GM12865 (cell line): ENCODE measurements at regions not wholly inside any gene's neighbourhood (a gene's known extent, or its start where the extent isn't known, plus 50 kb on each side); places are given as distances from the start of the nearest gene placed in this dataset.
"Not testable (repeated sequence)": the region's sequence is repeated elsewhere in the genome, so short reads cannot be mapped to it uniquely, and the experiment has no call there.

Experiments used
- DNase-seq: peaks from one replicate; pipeline ENCODE4 v3.0.0; 2010; ENCODE audit warnings: low read depth
- H3K4me3 ChIP-seq: 2 replicates; pipeline ENCODE4 v1.5.1; 2011; ENCODE audit warnings: mild to moderate bottlenecking, low read depth, low read length, control low read depth
- TF ChIP-seq, protein P1 (sequence below): IDR thresholded peaks from 2 replicates; pipeline ENCODE4 v1.5.1; 2011; ENCODE audit warnings: low read length, control low read depth, low read depth, inconsistent platforms; ENCODE audit not compliant: insufficient read depth; ENCODE audit errors: missing control alignments

DNA sequence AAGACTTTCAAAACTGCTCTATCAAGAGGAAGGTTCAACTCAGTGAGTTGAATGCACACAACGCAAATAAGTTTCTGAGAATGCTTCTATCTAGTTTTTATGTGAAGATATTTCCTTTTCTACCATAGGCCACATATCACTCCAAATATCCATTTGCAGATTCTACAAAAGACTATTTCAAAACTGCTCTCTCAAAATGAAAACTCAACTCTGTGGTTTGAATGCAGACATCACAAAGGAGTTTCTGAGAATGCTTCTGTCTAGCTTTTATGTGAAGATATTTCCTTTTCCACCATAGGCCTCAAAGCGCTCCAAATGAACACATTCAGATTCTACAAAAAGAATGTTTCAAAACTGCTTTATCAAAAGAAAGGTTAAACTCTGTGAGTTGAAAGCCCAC is 1093.1 kb upstream of the DEFB115 start:
- not testable (repeated sequence) for H3K4me3 ChIP-seq, DNase-seq

DNA sequence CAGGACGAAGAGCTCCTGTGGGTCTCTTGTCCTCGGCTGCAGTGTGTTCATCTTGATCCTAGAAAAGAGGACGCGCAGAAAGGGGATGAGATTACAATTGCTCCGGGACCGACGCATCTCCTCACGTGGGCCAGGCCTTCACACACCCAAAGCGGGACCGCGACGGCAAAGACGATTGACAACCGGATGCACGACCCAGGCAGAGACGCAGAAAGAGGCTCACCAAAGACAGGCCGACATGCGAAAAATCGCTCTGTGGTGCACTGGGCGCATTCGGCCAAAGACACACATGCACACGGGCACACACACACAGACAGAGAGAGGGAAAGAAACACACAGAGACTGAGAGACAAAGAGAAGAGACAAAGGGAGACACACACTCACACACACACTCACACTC is 1089.9 kb upstream of the DEFB115 start:
- DNase-seq, result no peak
- TF ChIP-seq, protein P1, sequence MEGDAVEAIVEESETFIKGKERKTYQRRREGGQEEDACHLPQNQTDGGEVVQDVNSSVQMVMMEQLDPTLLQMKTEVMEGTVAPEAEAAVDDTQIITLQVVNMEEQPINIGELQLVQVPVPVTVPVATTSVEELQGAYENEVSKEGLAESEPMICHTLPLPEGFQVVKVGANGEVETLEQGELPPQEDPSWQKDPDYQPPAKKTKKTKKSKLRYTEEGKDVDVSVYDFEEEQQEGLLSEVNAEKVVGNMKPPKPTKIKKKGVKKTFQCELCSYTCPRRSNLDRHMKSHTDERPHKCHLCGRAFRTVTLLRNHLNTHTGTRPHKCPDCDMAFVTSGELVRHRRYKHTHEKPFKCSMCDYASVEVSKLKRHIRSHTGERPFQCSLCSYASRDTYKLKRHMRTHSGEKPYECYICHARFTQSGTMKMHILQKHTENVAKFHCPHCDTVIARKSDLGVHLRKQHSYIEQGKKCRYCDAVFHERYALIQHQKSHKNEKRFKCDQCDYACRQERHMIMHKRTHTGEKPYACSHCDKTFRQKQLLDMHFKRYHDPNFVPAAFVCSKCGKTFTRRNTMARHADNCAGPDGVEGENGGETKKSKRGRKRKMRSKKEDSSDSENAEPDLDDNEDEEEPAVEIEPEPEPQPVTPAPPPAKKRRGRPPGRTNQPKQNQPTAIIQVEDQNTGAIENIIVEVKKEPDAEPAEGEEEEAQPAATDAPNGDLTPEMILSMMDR, result no peak
- H3K4me3 ChIP-seq, result no peak overlapping the region

DNA sequence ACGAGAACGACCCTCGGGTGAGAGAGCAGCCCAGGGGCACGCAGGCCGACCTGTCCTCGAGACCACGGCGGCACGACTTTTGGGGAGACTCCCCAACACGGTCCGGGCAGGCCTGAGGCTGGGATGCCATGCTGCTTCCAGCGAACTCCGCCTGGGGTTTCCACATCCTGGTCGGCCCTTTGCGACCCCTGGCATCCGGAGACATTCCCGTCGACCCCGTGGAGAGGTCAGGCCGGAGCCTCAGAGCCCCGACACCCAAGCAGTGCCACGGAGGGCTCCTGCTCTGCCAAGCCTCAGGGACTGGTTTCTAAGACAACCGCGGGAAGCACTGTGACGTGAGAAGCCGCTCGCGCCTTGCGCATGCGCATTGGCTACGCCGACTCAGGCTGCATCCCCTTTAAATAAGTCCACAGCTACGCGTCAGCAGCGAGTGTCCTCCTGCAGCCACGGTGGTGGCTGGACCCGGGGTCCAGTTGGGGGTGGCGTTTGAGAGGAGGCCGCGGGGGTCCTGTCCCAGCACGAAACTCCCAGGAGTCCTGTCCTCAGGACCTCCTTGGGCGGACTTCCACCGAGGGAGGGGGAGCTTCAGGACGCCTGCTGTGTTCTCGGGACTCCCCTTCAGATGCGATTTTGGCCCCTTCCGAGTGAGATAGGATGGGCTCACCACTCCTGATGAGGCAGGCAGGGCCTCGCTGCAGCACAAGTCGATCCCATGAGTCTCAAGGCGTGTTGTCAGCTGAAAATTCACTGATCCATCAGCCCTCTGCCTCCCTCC is 1089.3 kb upstream of the DEFB115 start:
- no peak overlapping the region for H3K4me3 ChIP-seq
- no peak for DNase-seq

DNA sequence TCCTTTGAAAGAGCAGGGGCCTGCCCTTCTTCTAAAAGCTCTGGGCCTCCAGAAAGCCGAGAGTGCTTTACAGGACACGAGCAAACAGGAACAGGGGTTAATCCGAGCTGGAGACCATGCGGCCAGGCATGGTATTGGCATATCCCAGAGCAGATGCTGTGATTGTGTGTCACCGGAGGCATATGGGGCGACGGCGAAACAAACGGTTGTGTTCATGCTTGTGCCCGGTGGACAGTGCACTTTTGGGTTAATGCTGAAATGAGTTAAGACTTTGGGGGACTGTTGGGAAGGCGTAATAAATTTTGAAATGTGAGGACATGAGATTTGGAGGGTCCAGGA is 1088.7 kb upstream of the DEFB115 start:
- DNase-seq, result no peak
- TF ChIP-seq, protein P1, result no peak

More for the DNA sequence above, 1089.3 kb upstream of the DEFB115 start:
- TF ChIP-seq, protein P1, result no peak

DNA sequence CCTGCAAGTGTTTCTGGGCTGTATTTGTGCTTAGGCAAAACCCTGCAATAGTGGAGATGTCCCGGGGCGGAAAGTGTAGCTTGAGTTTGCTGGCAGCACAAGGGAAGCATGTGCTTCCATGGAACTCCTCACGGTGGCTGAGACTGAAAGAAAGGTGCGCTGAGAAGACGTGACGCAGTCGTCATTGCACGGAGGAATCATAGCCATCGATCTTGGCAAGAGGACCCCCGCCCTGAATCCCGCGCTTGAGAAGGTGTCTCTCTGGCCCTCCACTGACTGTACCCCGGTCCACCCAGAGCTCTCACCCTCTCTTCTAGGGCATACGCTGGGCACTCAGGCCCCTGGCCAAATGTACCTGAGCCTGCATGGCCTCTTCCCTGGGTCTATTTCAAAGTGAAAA is 1081.8 kb upstream of the DEFB115 start:
- DNase-seq, result no peak
- TF ChIP-seq, protein P1, result no peak
- no peak overlapping the region for H3K4me3 ChIP-seq

More for the DNA sequence above, 1088.7 kb upstream of the DEFB115 start:
- no peak overlapping the region for H3K4me3 ChIP-seq

DNA sequence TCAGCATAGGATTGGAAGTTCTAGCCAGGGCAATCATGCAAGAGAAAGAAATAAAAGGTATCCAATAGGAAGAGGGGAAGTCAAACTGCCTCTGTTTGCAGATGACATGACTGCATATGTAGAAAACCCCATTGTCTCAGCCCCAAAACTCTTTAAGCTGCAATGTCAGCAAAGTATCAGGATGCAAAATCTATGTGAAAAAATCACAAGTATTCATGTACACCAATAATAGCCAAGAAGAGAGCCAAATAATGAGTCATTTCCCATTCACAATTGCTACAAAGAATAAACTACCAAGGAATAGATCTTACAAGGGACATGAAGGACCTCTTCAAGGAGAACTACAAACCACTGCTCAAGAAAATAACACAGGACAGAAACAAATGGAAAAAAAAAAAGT is 1074.3 kb upstream of the DEFB115 start:
- DNase-seq, H3K4me3 ChIP-seq: not testable (repeated sequence)

DNA sequence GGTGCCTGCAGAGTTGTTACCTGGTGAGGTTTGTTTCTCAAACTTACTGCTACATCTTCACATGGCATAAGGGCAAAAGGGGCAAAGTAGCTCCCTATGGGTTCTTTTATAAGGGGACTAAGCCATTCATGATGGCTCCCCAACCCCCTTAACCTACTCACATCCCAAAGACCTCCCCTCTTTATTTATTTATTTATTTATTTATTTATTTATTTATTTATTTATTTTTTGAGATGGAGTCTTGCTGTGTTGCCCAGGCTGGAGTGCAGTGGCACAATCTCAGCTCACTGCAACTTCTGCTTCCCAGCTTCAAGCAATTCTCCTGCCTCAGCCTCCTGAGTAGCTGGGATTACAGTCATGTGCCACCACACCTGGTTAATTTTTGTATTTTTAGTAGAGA is 1065.7 kb upstream of the DEFB115 start:
- not testable (repeated sequence) for DNase-seq, H3K4me3 ChIP-seq

DNA sequence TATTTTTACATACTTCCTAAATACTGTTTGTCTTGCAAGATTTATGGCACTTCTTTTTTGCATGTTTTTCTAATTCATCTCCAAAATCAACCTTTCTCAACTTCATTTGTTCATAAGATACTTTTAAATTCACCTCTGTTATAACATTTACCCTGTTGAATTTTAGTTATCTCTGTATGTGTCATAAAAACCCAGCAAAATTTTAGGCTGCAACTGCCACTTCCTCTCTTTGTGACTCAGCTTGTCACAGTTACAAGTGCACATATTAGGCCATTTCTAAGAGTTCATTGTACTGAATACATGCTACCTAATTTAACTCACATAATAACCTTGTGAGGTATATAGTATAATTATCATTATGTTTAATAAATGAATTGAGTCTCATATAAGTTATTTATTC is 1023.0 kb upstream of the DEFB115 start:
- not testable (repeated sequence) for H3K4me3 ChIP-seq, DNase-seq

DNA sequence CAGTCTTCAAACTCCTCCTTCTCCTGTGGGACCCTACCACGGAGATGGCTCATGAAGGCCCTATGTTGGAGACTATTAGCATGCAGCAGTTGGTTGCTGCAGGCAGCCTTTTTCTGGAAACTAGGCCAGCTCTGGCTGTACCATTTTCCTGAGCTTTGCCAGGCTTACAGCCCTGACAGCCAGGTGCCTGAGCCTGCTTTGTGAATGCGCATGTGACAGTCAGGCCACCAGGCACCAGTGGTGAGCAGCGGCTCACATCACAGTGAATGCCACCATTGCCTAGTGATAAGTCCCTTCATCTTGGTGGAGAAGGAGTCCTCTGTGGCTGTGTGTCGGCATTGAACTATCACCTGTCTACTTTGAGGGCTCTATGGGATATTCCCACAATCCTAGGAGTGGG is 982.4 kb upstream of the DEFB115 start:
- not testable (repeated sequence) for H3K4me3 ChIP-seq, DNase-seq

DNA sequence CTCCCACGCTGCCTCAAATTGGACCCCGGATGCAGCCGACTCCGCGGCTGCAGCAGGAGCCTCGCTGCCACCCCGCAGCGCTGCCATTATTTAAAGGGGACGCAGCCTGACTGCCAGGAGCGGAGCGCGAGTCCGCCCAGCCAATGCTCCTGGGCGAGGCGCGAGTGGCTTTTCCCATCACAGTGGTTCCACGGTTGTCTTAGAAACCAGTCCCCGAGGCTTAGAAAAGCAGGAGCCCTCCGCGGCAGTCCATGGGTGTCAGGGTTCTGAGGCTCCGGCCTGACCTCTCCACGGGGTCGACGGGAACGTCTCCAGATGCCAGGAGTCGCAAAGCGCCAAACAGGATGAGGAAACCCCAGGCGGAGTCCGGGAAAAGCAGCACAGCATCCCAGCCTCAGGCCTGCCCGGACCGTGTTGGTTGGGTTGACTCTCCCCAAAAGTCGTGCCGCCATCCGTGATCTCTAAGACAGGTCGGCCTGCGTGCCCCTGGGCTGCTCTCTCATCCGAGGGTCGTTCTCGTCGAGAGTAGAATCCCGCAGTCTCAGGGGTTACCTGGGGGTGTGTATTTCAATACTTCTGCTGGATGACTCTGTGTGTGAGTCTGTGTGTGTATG is 975.8 kb upstream of the DEFB115 start:
- no peak for DNase-seq
- TF ChIP-seq, protein P1, result no peak
- H3K4me3 ChIP-seq, result no peak overlapping the region

DNA sequence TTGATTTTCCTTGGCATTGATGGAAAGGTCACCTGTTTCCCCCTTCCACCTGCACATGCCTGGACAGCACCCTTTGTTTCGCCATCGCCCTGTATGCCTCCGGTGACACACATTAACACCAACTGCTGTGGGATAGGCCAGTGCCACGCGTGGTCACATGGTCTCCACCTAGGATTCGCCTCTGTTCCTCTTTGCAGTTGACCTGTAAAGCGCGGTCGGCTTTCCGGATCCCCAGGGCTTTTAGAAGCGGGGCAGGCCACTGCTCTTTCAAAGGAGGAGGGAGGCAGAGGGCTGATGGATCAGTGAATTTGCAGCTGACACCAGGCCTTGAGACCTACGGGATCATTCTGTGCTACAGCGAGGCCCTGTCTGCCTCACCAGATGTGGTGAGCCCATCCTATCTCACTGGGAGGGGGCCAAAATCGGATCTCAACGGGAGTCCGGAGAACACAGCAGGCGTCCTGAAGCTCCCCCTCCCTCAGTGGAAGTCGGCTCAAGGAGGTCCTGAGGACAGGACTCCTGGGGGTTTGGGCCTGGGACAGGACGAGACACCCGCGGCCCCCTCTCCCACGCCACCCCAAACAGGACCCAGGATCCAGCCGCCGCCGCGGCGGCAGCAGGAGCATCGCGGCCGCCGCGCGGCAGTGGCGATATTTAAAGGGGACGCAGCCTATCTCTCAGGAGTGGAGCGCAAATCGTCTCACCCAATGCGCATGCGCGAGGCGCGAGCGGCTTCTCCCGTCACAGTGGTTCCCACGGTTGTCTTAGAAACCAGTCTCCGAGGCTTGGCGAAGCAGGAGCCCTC is 973.8 kb upstream of the DEFB115 start:
- peak overlapping the region; percentile 31 for H3K4me3 ChIP-seq
- DNase-seq, result peak; percentile 80
